WTC11 (cell line): ENCODE measurements at regions not wholly inside any gene's neighbourhood (a gene's known extent, or its start where the extent isn't known, plus 50 kb on each side); places are given as distances from the start of the nearest gene placed in this dataset.

Experiments
- ATAC-seq: fragments of 200-7000 bp; cut with Tn5 transposase; 2 replicates; pipeline ENCODE4 v1.10.0; 2021; ENCODE audit warnings: mild to moderate bottlenecking, moderate library complexity
- CTCF ChIA-PET: fragments of 300-600 bp; sonication (Branson Sonifier 250); formaldehyde crosslinking; loops from one replicate; lab custom pipeline; 2021; ENCODE audit warnings: antibody characterized with exemption; lab: Charles Lee
- POLR2A ChIA-PET: fragments of 350-600 bp; sonication (Branson Sonifier 250); formaldehyde crosslinking; loops from one replicate; lab custom pipeline; 2021; ENCODE audit warnings: antibody characterized with exemption; lab: Charles Lee
- DNase-seq: peaks from one replicate; pipeline ENCODE4 v3.0.0; 2021; ENCODE audit warnings: low spot score
- H3K27ac Mint-ChIP-seq: 2 replicates; pipeline ENCODE4 v1.8.0; 2021; ENCODE audit warnings: mixed read lengths
- H3K27me3 Mint-ChIP-seq: 2 replicates; pipeline ENCODE4 v1.8.0; 2021; ENCODE audit warnings: low read depth, mild to moderate bottlenecking, moderate library complexity, mixed read lengths
- H3K36me3 Mint-ChIP-seq: 2 replicates; pipeline ENCODE4 v1.8.0; 2021; ENCODE audit warnings: mixed read lengths
- H3K4me1 Mint-ChIP-seq: 2 replicates; pipeline ENCODE4 v1.8.0; 2022; ENCODE audit warnings: mixed read lengths
- H3K4me3 Mint-ChIP-seq: 2 replicates; pipeline ENCODE4 v1.8.0; 2021; ENCODE audit warnings: mild to moderate bottlenecking, moderate library complexity, mixed read lengths
- H3K9me3 Mint-ChIP-seq: 2 replicates; pipeline ENCODE4 v1.8.0; 2021; ENCODE audit warnings: mixed read lengths
- ATF2 ChIP-seq: sonication (generic); formaldehyde crosslinking; IDR thresholded peaks from 2 replicates; pipeline ENCODE4 v1.8.1; 2022; ENCODE audit warnings: low read depth, missing genetic modification reagents, borderline replicate concordance
- CDX4 ChIP-seq: fragments of 250-450 bp; sonication (Bioruptor Pico); IDR thresholded peaks from 2 replicates; pipeline ENCODE4 v1.9.0; 2021; ENCODE audit warnings: moderate library complexity, mild to moderate bottlenecking, inconsistent platforms, borderline replicate concordance
- CREM ChIP-seq: sonication (generic); formaldehyde crosslinking; IDR thresholded peaks from 2 replicates; pipeline ENCODE4 v1.8.1; 2022; ENCODE audit warnings: mild to moderate bottlenecking, missing genetic modification reagents, moderate library complexity
- CTCF ChIP-seq: fragments of 200-600 bp; IDR thresholded peaks from 2 replicates; pipeline ENCODE4 v1.8.0; 2022; ENCODE audit warnings: antibody characterized with exemption
- E2F4 ChIP-seq: sonication (generic); formaldehyde crosslinking; IDR thresholded peaks from 2 replicates; pipeline ENCODE4 v1.8.1; 2022; ENCODE audit warnings: low read depth, mild to moderate bottlenecking, moderate library complexity, missing genetic modification reagents, borderline replicate concordance
- EMX1 ChIP-seq: fragments of 250-450 bp; sonication (Bioruptor Pico); IDR thresholded peaks from 2 replicates; pipeline ENCODE4 v1.8.0; 2021; ENCODE audit warnings: mild to moderate bottlenecking
- ERG ChIP-seq: fragments of 250-450 bp; sonication (Bioruptor Pico); IDR thresholded peaks from 2 replicates; pipeline ENCODE4 v1.8.0; 2021; ENCODE audit warnings: mild to moderate bottlenecking
- FOXK1 ChIP-seq: sonication (generic); formaldehyde crosslinking; IDR thresholded peaks from 2 replicates; pipeline ENCODE4 v1.8.0; 2022; ENCODE audit warnings: mild to moderate bottlenecking, moderate library complexity, missing genetic modification reagents
- IRF2 ChIP-seq: sonication (generic); formaldehyde crosslinking; IDR thresholded peaks from 2 replicates; pipeline ENCODE4 v1.8.0; 2022; ENCODE audit warnings: low read depth, missing genetic modification reagents, borderline replicate concordance
- JAZF1 ChIP-seq: fragments of 250-450 bp; sonication (Bioruptor Pico); IDR thresholded peaks from 2 replicates; pipeline ENCODE4 v1.9.0; 2021; ENCODE audit warnings: moderate library complexity, mild to moderate bottlenecking, inconsistent platforms
- NFATC4 ChIP-seq: fragments of 250-450 bp; sonication (Bioruptor Pico); IDR thresholded peaks from 2 replicates; pipeline ENCODE4 v1.9.0; 2021; ENCODE audit warnings: mild to moderate bottlenecking
- NR2C2 ChIP-seq: sonication (generic); formaldehyde crosslinking; IDR thresholded peaks from 2 replicates; pipeline ENCODE4 v1.8.0; 2022; ENCODE audit warnings: mild to moderate bottlenecking, missing genetic modification reagents
- NR3C1 ChIP-seq: sonication (generic); formaldehyde crosslinking; conservative IDR thresholded peaks from 2 replicates; pipeline ENCODE4 v1.8.1; 2023; ENCODE audit warnings: low read depth, mild to moderate bottlenecking, missing genetic modification reagents
- TCF7 ChIP-seq: sonication (generic); formaldehyde crosslinking; IDR thresholded peaks from 2 replicates; pipeline ENCODE4 v1.8.0; 2022; ENCODE audit warnings: mild to moderate bottlenecking, low read depth, missing genetic modification reagents, moderate library complexity
- TEAD4 ChIP-seq: sonication (generic); formaldehyde crosslinking; IDR thresholded peaks from 2 replicates; pipeline ENCODE4 v1.8.0; 2022; ENCODE audit warnings: mild to moderate bottlenecking, missing genetic modification reagents
- USF1 ChIP-seq: sonication (generic); formaldehyde crosslinking; IDR thresholded peaks from 2 replicates; pipeline ENCODE4 v1.8.0; 2022; ENCODE audit warnings: mild to moderate bottlenecking, missing genetic modification reagents
- USF2 ChIP-seq: sonication (generic); formaldehyde crosslinking; IDR thresholded peaks from 2 replicates; pipeline ENCODE4 v1.8.1; 2023; ENCODE audit warnings: mild to moderate bottlenecking, missing genetic modification reagents, moderate library complexity
- ZBTB43 ChIP-seq: sonication (generic); formaldehyde crosslinking; IDR thresholded peaks from 2 replicates; pipeline ENCODE4 v1.8.1; 2023; ENCODE audit warnings: mild to moderate bottlenecking, missing genetic modification reagents
- ZNF219 ChIP-seq: sonication (generic); formaldehyde crosslinking; IDR thresholded peaks from 2 replicates; pipeline ENCODE4 v1.8.0; 2023; ENCODE audit warnings: missing genetic modification reagents, mild to moderate bottlenecking, borderline replicate concordance
- ZNF263 ChIP-seq: sonication (generic); formaldehyde crosslinking; IDR thresholded peaks from 2 replicates; pipeline ENCODE4 v1.8.1; 2022; ENCODE audit warnings: low read depth, mild to moderate bottlenecking, moderate library complexity, missing genetic modification reagents
- ZNF396 ChIP-seq: fragments of 250-450 bp; sonication (Bioruptor Pico); IDR thresholded peaks from 2 replicates; pipeline ENCODE4 v1.8.0; 2021; ENCODE audit warnings: mild to moderate bottlenecking, moderate library complexity, borderline replicate concordance
- ZNF423 ChIP-seq: fragments of 250-450 bp; sonication (Bioruptor Pico); IDR thresholded peaks from 2 replicates; pipeline ENCODE4 v2.1.2; 2022; ENCODE audit warnings: mild to moderate bottlenecking, moderate library complexity
- ZNF532 ChIP-seq: fragments of 250-450 bp; sonication (Bioruptor Pico); IDR thresholded peaks from 2 replicates; pipeline ENCODE4 v1.9.0; 2021; ENCODE audit warnings: mild to moderate bottlenecking, borderline replicate concordance

- no peak overlapping the region for H3K27ac Mint-ChIP-seq
- H3K4me1 Mint-ChIP-seq: peaks cover 20% of the 10 kb centered on the region
- TF ChIP-seq CDX4 (no peak), EMX1 (CRISPR knock-in tag) (no peak), E2F4 (no peak), TEAD4 (CRISPR knock-in tag) (no peak), NFATC4 (CRISPR knock-in tag) (no peak), ZNF396 (CRISPR knock-in tag) (no peak), ZBTB43 (CRISPR knock-in tag) (no peak), ZNF263 (no peak), IRF2 (CRISPR knock-in tag) (no peak), ERG (CRISPR knock-in tag) (no peak), TCF7 (CRISPR knock-in tag) (no peak), JAZF1 (CRISPR knock-in tag) (no peak), ATF2 (no peak), NR2C2 (CRISPR knock-in tag) (no peak), ZNF219 (CRISPR knock-in tag) (no peak)
- TF ChIP-seq, all 79 proteins: peak for 0
- Mint-ChIP-seq H3K36me3 (no peaks in the 10 kb centered on the region), H3K4me3 (no peak overlapping the region), H3K9me3 (no peaks in the 10 kb centered on the region), H3K27me3 (no peaks in the 10 kb centered on the region)
- ATAC-seq (no peak), DNase-seq (no peak)
- ChIA-PET POLR2A (interaction anchor here (0.7 kb wide), 1 partner anchor 742 kb away, joined by 5 read pairs; no protein-coding TSS in a partner anchor), CTCF (interaction anchor here (0.7 to 1.4 kb wide), 2 partner anchors 210 to 235 kb away, joined by 3 read pairs; no protein-coding TSS in a partner anchor)
Observed at GRCh38 chr4:150007512-150007911, 70.7 kb upstream of the DCLK2 start.

GRCh38 chr4:150008546-150008945 lies 69.7 kb upstream of the DCLK2 start:
- peaks cover 16% of the 10 kb centered on the region for H3K4me1 Mint-ChIP-seq
- no peaks in the 10 kb centered on the region for H3K9me3 Mint-ChIP-seq
- H3K27ac Mint-ChIP-seq: no peak overlapping the region
- no peaks in the 10 kb centered on the region for H3K36me3 Mint-ChIP-seq
- H3K4me3 Mint-ChIP-seq: no peak overlapping the region
- ATAC-seq: no peak
- ChIA-PET POLR2A (no interaction called here), CTCF (interaction anchor here (1.1 to 1.5 kb wide), 3 partner anchors 201 to 234 kb away, joined by 3 read pairs; no protein-coding TSS in a partner anchor)
- no peak for DNase-seq
- H3K27me3 Mint-ChIP-seq: no peaks in the 10 kb centered on the region
- TF ChIP-seq CREM (CRISPR knock-in tag): no peak
- no peak for TF ChIP-seq ZNF423
- no peak for TF ChIP-seq CTCF
- no peak for TF ChIP-seq USF2 (CRISPR knock-in tag)
- no peak for TF ChIP-seq FOXK1 (CRISPR knock-in tag)
- TF ChIP-seq TCF7 (CRISPR knock-in tag): no peak
- no peak for TF ChIP-seq ZNF532
- no peak for TF ChIP-seq USF1 (CRISPR knock-in tag)
- no peak for TF ChIP-seq NR3C1 (CRISPR knock-in tag)
